PFSK-1 (cell line): ENCODE measurements at regions not wholly inside any gene's neighbourhood (a gene's known extent, or its start where the extent isn't known, plus 50 kb on each side); places are given as distances from the start of the nearest gene placed in this dataset.

Source experiments
- FOXP2 ChIP-seq: optimal IDR thresholded peaks from 2 replicates; pipeline ENCODE3; 2011; ENCODE audit warnings: borderline replicate concordance, control low read depth, inconsistent platforms; ENCODE audit not compliant: insufficient read depth; ENCODE audit errors: extremely low read length, extremely low read depth
- POLR2AphosphoS5 ChIP-seq: IDR thresholded peaks from 2 replicates; pipeline ENCODE4 v1.6.1; 2012; ENCODE audit warnings: low read depth, mild to moderate bottlenecking, control low read depth, low read length, moderate library complexity
- REST ChIP-seq, 2 experiments: IDR thresholded peaks; 2 replicates each; pipeline versions ENCODE4 v1.6.1 to v1.8.0; 2011 to 2012; ENCODE audit warnings: low read depth in 2 of 2, low read length in 2 of 2, control low read depth in 1 of 2, inconsistent platforms in 1 of 2, mild to moderate bottlenecking in 1 of 2, moderate library complexity in 1 of 2; ENCODE audit not compliant: insufficient read depth in 1 of 2
- SIN3A ChIP-seq: IDR thresholded peaks from 2 replicates; pipeline ENCODE4 v1.6.1; 2012; ENCODE audit warnings: mild to moderate bottlenecking, low read length, moderate library complexity, borderline replicate concordance; ENCODE audit not compliant: insufficient read depth
- TAF1 ChIP-seq: IDR thresholded peaks from 2 replicates; pipeline ENCODE4 v1.6.1; 2012; ENCODE audit warnings: low read length, control low read depth, borderline replicate concordance; ENCODE audit not compliant: insufficient read depth

- no peak for TF ChIP-seq TAF1
- TF ChIP-seq SIN3A: no peak
- TF ChIP-seq FOXP2: no peak
- TF ChIP-seq POLR2AphosphoS5: no peak
- no peak for TF ChIP-seq REST (IDR thresholded peaks at IDR 0.05; ENCODE audit: insufficient read depth in 1 of 2, low read depth in 2 of 2, low read length in 2 of 2)
Measured at GRCh38 chr11:70751142-70751734, 352.9 kb downstream of the CTTN start.

DNA sequence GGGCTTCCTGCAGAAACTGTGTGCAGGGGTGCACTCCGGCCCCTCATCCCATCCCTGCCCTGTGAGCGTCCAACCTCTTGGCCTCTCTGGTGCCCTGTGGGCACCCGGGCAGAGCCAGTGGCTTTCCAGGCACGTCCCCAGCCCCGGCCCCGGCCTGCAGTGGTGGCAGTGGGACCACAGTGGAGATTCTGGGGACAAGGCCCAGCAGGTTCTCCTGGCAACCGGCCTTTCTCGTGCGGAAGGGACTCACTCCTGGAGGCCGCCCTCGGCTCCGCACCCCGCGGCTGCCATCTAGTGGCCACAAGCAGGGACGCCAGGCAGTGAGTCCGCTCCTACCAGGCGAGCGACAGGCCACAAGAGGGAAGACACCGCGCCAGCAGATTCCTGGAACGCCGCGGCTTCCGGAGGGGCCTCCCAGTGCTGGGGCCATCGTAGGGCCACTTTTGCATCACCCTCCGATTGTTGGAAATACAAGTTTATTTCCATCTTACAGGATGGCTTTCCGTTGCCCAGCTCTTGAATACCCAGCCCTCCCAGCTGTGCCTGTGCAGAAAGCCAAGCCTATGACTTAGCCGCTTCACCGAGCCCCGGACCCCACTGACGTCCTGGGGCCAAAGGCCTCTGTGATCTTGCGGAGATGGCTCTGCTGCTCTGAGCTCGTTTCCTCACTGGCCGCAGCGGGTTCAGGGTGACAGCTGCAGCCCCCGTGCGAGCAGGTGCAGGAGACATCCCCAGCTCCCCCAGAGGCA is 357.3 kb downstream of the CTTN start:
- TF ChIP-seq REST (IDR thresholded peaks at IDR 0.05; ENCODE audit: insufficient read depth in 1 of 2, low read depth in 2 of 2, low read length in 2 of 2) (no peak), FOXP2 (no peak), POLR2AphosphoS5 (no peak), SIN3A (no peak), TAF1 (no peak)

GRCh38 chr11:70756341-70756740 is 358.0 kb downstream of the CTTN start:
- TF ChIP-seq REST (IDR thresholded peaks at IDR 0.05; ENCODE audit: insufficient read depth in 1 of 2, low read depth in 2 of 2, low read length in 2 of 2) (no peak), TAF1 (no peak), SIN3A (no peak), FOXP2 (no peak), POLR2AphosphoS5 (no peak)

- no peak for TF ChIP-seq TAF1
- TF ChIP-seq REST (IDR thresholded peaks at IDR 0.05; ENCODE audit: insufficient read depth in 1 of 2, low read depth in 2 of 2, low read length in 2 of 2): no peak
- TF ChIP-seq POLR2AphosphoS5: no peak
Measured at GRCh38 chr11:70756756-70757155, 358.4 kb downstream of the CTTN start.
